ENCODE measurements at regions not wholly inside any gene's neighbourhood (a gene's known extent, or its start where the extent isn't known, plus 50 kb on each side); places are given as distances from the start of the nearest gene placed in this dataset.

DNA sequence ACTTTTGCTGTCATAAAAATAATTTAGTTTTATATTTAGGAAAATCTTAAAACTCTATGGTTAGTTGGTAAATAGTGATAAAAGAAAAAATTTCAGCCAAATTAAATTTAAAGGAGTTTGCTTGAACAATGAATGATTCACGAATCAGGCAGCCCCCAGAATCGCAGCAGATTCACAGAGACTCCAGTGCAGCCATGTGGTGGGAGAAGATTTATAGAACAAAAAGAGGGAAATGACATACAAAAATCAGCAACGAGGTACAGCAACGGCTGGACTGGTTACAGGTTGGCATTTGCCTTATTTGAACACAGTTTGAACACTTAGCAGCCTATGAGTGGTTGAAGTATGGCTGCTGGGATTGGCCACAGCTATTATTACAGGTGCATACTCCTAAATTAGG lies 96.4 kb upstream of the MYCBP2 start:
- no peak for DNase-seq (ENCODE audit: low read depth in 3 of 3)

DNA sequence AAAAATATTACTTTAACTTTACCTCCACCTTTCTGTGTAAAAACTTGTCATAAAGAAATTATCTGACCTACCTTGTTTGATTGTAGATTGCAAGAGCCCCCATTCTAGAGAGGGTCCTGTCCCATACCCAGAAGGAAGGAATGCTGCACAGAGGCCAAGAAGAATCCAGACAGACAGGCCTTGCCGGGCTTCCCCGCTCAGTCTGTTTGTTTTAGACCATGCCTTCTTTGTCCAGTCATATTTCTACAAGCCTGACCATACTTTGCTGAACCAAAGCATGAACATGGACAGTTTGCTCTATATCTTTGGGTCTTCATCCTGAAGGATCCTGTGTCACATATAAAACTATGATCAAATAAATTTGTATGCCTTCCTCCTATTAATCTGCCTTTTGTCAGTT lies 95.8 kb upstream of the MYCBP2 start:
- DNase-seq (ENCODE audit: low read depth in 3 of 3): no peak

DNA sequence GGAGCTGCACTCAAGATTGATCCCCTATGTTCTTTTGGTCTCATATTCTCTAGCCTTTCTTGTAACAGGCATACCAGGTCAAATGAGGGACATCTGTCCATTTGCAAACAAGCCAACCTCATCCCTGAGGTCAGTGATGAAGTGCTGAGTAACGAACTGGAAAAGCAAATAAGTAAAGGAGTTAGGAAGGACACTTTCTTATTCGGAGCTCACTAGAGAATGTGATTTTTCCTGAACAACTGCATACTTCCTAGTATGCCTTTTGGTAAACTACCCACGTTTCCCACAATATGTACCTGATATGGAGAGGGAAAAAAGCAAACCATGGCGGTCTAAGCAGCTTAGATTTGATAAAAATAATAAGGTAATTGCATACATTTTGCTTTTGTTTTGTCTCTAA lies 91.0 kb upstream of the MYCBP2 start:
- no peak for DNase-seq (ENCODE audit: low read depth in 3 of 3)

DNA sequence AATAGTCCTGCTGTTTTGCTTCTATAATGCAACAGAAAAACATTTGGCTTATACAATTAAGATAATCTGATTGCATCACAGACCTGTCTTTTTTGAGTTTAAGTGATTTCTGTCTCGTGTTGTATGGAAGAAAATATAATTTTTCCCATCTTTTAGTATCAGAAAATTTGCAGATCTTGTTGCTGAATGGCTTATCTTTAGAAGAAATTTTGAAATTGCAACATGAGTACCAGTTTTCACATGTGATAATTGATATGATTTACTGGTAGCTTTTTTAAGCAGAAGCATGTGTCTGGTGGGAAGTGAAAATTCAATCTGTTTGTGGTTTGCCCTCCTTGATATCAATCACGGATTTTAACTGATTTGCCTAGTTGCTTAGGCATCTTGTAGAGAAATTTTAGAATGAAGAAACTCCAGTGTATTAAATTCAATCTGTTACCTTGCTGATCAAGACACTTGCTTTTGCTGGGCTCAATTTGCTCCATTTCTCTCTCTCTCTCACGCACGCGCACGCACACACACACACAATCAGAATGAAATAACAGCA lies 89.8 kb upstream of the MYCBP2 start:
- DNase-seq (ENCODE audit: low read depth in 3 of 3): no peak

DNA sequence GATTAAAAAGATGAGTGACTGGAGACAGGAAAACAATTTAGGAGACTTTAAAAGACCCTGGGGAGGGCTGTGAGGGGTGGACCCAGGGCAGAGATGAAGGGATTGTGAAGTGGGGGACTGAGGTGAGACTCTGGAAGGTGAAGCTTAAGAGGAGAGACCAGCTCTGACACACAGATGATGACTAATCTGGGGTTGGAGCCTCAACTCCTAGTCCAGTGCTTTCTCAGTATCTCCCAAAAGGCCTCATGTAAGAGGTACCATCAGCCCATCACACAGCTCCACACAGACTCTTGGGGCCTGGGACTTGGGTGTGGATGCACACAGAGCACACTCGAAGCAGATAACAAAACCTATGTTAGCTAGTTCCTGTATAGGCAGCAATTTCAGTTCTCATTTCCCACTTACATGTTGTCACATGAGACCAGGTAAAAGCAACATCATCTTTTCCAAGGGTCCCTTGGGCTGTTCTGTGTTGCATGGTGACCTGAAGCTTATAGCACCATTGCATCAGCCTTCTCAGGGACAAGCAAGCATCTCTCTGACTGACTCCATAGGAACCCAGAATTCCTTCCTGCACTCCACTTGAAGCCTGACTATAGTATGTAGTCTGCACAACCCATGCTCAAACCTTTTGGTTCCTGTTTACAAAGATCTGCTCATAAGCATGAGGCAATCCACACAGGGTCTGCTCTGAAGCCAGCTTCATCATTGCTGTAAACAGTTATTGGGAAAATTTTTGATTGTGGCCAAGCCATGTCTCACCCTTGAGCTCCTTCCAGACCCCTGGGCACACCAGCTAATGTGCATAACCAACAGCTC lies 88.6 kb upstream of the MYCBP2 start:
- DNase-seq (ENCODE audit: low read depth in 3 of 3): no peak

DNA sequence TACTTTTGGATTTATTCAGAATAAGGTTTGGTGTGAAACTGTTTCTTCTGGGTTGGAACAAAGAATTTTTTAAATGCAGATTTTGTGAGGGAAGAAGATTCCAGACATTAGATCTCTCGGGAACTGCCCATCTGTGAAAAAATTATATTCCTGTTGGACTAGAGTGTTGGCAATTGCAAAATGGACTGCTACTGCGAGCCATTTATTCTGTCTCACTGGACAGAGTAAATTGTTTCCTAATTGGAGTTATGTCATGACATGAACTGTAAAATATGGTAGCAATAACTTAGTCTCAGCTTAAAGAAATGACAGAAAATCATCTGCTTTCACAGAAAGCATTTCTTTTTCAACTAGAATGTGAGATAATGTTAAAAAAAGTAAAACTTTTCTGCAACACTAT lies 86.0 kb upstream of the MYCBP2 start:
- DNase-seq (ENCODE audit: low read depth in 3 of 3): no peak

DNA sequence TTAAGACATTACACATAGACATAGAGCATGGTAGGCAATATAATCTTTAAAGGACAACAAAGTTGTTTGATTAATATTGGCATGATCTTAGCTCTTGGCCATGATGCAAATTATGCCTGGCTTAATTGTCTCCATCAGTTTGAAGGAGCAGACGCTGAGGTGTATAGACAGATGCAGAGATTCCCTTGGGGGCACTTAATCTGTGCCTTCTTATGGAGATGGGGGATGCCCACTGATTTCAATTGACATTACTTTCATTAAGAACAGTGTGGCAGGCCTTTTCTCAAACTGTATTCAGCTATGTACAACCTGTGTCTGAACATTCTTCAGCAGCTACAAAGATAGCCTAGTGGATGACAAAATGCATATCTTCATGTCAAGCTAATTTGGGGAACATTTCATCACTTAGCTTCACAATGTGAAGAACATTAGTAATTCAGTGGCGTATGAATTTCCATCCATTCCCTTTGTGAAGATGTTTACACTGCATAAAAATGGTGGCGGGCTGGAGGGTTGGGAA lies 85.3 kb upstream of the MYCBP2 start:
- no peak for DNase-seq (ENCODE audit: low read depth in 3 of 3)

DNA sequence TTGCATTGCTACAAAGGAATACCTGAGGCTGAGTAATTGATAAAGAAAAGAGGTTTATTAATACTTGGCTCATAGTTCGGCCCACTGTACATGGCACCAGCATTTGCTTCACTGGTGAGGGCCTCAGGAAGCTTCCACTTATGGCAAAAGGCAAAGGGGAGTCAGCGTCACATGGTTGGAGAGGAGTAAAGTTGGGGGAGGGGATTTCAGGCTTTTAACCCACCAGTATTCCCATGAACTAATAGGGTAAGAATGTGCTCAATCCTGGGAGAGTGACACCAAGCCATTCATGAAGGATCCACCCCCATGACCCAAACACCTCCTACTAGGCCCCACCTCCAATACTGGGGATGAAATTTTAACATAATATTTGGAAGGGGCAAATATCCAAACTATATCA lies 82.5 kb upstream of the MYCBP2 start:
- DNase-seq (ENCODE audit: low read depth in 3 of 3): no peak

DNA sequence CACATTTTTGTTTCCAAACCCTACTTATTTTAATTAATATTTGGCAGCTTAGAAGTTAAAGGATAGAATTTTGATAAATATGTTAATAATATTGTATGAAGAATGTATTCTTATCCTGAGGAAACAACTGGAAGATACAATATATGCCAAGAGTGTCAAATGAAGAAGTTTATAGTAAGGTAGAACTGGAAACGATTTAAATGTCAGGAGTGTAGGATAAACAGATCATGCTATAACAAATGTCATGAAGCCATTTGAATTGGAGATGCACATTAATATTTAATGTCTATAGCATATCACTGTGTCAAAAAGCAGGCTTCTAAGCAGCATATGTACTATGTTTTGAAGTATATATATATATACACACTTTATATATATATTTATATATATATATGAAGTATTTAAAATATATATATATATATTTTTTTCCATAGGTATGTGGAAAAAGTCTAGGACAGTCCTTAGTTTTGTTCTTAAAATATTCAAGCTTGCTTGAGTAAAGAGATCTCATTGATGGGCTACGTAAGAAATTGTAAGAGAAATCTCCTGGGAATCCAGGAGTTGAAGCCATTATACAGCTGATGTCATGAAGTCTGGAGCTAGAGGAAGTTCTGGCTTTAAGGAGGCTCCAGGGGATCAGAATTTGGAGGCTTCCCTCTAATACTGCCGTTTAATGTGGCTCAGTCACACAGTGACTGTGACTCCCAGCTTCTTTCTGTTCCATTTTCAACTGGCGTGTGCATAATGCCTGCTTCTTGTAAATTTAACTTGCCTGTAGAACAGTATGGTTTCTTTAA lies 79.9 kb upstream of the MYCBP2 start:
- DNase-seq (ENCODE audit: low read depth in 3 of 3): no peak

DNA sequence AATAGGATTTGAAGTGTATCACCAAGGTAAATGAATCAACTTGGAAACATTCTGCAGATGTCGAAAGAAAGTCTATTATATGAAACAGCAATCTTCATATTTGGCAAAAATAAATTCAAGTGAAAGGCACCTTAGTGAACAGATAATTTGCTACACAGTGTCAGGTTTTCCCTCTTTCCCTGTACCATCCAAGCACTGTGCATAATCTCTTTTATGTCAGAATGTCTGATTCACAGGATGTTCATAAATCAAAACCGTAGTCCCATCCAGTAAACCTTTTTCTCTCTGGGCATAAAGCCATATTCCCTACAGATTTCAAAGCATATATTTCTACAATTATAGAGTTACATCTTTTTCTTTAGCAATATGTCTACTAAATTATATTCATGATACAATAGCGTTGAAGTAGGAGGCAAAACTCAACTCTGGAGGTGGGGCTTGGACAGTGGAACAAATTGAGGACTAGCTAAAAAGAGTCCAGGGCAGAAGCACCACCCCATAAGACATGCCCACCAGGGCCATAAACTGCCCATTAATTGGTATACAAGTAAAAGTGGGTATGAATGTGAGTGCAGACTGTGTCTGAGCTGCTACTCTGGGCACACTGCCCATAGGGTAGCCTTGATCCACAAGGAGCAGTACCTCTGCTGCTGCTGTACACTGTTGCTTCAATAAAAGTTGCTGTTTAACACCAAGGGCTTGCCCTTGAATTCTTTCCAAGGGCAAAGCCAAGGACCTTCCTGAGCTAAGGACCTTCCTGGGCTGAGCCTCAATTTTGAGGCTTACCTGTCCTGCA lies 72.1 kb upstream of the MYCBP2 start:
- DNase-seq (ENCODE audit: low read depth in 3 of 3): no peak

DNA sequence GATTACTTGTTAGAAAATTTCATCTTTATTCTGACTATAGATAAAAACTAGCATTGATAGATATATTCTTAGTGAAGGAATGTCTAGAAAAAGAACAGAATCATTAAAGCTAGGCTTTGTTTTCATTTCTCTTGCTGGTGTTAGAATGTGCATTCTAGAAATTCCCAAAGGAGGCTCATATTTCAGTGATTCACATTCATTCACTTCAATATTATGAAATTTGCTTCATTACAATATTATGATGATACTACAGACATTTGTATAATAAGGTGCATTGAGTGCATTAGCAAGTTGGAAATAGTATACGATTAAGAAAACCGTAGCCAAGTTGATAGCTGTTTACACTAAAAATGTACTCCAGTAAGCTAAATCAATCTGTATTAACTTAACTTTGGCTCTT lies 70.7 kb upstream of the MYCBP2 start:
- DNase-seq (ENCODE audit: low read depth in 3 of 3): no peak

DNA sequence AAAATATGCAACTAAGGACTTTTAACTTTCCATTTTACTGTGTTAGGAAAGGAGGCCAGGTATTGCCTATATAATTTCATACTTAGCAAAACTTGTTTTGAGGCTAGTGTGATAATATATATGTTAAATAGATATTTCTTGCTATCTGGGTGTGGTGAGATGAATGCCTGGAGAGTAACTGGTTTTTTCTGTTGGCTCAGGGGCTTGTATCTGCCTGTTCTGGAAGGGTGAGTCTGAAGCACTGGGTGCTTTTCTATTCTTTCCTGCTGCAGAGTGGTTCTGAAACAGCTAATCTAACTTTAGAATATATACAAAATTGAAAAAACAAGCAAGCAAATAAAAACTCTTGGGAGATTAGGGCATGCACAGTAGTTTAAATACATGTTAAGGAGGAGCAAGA lies 64.6 kb upstream of the MYCBP2 start:
- no peak for DNase-seq (ENCODE audit: low read depth in 3 of 3)

DNA sequence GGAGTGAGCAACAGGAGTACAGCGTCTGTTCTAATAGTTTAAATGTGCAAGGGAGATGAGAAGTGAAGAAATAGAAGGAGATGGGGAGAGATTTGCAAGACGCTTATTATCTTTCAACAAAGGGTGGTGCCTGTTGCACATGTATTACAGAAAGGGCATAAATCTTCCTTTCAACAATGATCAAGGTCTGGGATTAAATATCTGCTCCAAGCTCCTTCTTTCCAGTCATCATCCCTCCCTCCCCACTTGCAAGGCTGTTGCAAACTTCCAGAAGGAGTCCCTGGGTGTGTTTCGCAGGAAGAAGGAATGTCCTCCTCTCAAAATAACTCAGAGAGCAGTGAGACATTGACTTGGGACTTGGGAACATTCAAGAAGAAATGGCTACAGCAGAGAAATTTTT lies 63.5 kb upstream of the MYCBP2 start:
- no peak for DNase-seq (ENCODE audit: low read depth in 3 of 3)

DNA sequence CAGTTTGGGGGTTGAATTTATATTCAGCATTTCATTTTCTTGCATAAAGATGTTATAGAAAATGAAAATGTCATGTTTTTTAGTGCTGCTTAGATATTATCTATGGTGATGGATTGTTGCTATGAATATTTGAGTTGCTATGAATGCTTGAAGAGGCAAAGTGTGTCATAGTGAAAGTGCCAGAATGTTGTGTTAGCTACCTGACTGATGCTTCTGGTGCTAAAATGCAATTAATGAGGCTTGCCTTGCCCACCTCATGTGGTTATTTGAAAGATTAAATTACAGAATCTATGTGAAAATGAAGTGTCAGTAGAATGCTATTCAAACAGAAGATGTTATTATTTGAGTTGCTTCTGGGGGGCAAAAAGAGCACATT lies 62.7 kb upstream of the MYCBP2 start:
- DNase-seq (ENCODE audit: low read depth in 3 of 3): no peak

DNA sequence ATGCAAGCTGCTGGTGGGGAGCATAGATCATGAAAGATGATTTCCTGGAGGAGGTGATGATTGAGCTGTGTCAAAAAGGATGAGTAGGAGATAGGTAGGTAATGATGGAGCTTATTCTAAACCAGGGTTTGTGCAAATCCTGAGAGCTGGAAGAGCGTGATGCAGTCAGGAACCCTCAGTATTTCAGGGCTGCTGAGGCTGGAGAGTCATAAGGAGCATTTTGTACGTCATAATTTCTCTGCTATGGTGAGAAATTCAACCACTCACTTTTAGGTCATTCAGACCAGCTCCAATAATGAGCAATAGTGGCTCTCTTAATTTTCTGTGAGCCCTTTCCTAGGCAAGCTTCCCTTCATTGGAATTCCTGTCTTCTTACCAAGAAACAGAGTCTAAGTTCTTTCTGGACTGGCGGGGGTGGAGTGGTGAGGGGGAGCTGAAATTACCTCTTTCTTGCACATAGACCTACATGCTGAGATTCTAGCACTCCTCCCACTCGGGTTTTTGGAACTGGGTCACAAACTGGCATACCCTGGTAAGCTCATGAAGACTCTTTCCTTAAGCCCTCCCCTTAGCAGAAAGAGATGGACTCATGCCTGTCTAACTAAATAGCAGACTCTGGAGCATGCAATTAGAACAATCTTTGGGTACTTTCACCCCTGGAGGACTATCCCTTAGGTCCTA lies 62.2 kb upstream of the MYCBP2 start:
- DNase-seq (ENCODE audit: low read depth in 3 of 3): no peak

DNA sequence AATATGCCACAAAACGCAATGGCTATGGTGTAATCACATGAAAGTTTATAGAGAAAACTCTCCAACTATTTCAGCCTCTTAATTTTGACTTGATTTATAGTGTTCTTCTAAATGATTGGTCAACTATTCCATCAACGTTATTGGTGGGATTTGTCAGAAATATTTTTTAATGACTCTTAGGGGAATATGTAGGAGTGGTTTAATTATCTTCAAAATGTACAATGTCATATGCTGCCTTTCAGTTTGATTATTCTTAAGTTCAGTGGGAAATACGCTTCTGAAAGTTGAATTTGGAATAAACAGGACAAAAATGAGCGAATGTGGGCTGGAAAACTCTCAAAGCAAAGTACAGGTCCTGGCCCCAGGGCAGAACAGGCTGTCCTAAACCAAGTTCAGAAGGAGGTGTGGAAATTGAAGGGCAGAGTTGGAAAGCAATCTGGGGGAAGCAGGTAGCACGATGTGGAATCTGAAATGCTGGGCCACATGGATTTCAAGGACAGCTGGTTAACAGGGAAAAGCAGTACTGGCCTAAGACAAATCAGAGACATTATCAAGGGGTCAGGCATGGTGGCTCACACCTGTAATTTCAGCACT lies 60.8 kb upstream of the MYCBP2 start:
- no peak for DNase-seq (ENCODE audit: low read depth in 3 of 3)

DNA sequence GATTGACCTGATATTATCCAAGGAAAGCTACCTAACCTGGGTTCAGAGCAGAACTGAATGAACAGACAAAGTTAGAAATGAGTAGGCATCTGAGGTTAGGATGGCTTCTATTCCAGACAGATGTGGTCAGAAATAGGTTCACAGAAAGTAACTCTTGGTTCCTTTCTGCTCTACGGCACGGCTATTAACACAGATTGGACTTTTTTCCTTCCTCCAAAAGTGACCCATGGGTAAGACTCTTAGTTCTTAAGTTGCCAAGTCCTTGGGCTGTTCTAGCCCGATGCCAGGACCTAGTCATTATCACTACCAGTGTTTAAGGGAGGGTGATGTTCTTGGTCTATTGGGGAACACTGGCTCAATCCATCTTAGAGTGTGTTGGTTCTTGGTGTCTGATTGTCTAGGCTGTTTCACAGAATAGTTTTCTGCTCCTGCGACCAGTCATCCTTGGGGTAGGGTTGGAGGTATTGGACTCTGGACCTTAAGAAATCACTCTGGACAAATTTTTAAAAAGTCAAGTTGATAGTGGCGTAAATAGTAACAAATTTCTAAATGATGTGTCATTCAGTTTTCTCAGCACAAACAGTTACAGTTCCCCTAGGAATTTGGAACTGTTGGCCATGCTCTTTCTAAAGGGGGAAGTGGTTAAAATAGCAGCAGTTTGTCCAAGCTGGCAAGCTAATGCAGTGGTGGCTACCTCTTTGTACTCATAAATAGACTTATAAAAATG lies 60.1 kb upstream of the MYCBP2 start:
- DNase-seq (ENCODE audit: low read depth in 3 of 3): no peak

DNA sequence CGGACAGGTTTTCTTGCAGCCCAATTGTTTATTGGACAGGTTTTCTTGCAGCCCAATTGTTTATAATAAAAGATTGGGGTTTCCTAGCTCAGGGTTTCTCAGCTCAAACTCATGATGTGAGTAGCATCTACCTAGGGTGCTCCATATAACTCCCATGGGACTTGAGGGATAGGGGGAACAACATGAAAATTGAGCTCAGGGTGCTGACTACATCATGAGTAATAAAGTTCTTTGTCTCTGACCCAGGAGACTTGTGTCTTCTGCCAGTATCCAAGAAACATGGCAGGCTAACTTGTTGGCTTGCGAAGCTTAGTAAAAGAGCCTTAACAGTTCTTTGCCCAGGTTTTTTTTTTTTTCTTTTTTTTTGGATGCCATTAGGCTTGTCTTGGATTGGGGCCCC lies 59.2 kb upstream of the MYCBP2 start:
- no peak for DNase-seq (ENCODE audit: low read depth in 3 of 3)

DNA sequence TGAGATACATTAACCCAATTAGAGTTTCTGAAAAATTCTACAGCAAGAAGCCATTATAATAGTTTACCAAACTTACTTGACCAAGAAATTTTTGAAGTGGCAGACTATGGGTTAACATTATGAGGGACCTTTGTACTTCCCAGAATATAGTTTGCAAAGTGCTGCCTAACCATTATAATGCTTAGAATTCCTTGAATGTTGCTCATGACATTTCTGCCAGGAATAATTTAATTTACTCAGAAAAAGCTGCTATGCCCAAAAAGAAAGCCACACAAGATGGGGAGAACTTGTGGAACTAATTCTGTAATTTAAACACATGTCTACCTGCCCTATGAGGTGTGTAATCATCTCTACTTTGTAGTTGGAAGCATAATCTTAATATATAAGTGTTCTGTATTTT lies 58.1 kb upstream of the MYCBP2 start:
- no peak for DNase-seq (ENCODE audit: low read depth in 3 of 3)

DNA sequence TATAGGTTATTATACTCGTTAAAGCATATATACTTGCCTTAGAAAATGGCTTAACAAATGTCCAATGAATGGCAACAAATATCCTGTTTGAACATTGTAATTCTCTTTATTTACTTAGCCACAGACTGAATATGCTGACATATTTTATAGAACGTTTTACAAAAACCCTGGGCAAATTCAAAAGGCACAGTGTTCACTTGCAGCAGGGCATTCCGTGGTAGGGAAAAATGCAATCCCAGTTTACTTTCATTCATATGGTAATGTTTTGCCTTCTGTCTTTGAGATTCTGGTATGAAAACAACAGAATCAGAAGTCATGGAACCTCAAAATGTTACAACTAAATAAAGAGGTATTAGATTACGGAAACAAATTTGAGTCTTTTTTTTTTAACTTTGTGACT lies 56.2 kb upstream of the MYCBP2 start:
- no peak for DNase-seq (ENCODE audit: low read depth in 3 of 3)
